HEK293 (cell line): ENCODE measurements at regions not wholly inside any gene's neighbourhood (a gene's known extent, or its start where the extent isn't known, plus 50 kb on each side); places are given as distances from the start of the nearest gene placed in this dataset.

ENCODE experiments used
- CTCF ChIA-PET: fragments of 350-600 bp; formaldehyde crosslinking; extraction: SDS; loops from one replicate; lab custom pipeline; 2021; ENCODE audit warnings: antibody characterized with exemption; lab: Yijun Ruan, JAX
- POLR2A ChIA-PET: fragments of 300-600 bp; formaldehyde crosslinking; extraction: SDS; loops from one replicate; lab custom pipeline; 2020; ENCODE audit warnings: antibody characterized with exemption, inconsistent platforms; lab: Yijun Ruan, JAX
- H3K27ac ChIP-seq: fragments of 200-500 bp; sonication (Bioruptor generic); 2 replicates; pipeline ENCODE4 v1.5.1; 2014; ENCODE audit warnings: low read depth, low read length, control low read depth, inconsistent platforms; ENCODE audit errors: extremely low read depth
- H3K36me3 ChIP-seq, 2 experiments: fragments of 200-500 bp in 1 of 2; sonication (Bioruptor generic) in 1 of 2; 1 replicate in 1 of 2; 2 replicates in 1 of 2; pipeline ENCODE4 v1.5.1; 2014 to 2017; ENCODE audit warnings: inconsistent platforms in 2 of 2, low read length in 2 of 2; ENCODE audit not compliant: control insufficient read depth in 2 of 2, insufficient read depth in 1 of 2
- H3K4me1 ChIP-seq: fragments of 200-500 bp; sonication (Bioruptor generic); 2 replicates; pipeline ENCODE4 v1.5.1; 2014; ENCODE audit warnings: mild to moderate bottlenecking, low read length, inconsistent platforms; ENCODE audit not compliant: control insufficient read depth, insufficient read depth
- H3K4me3 ChIP-seq: 2 replicates; pipeline ENCODE4 v1.5.1; 2011; ENCODE audit warnings: low read depth, mild to moderate bottlenecking, control low read depth, low read length, moderate library complexity
- H3K9me3 ChIP-seq: fragments of 200-500 bp; sonication (Bioruptor generic); 2 replicates; pipeline ENCODE4 v1.5.1; 2014; ENCODE audit warnings: low read depth, low read length, inconsistent platforms; ENCODE audit not compliant: control insufficient read depth, insufficient read depth
- BCL11B ChIP-seq: fragments of 450-650 bp; formaldehyde crosslinking; IDR thresholded peaks from 2 replicates; pipeline ENCODE4 v1.5.1; 2016; ENCODE audit warnings: low read depth, missing biosample characterization, missing genetic modification characterization
- GLIS1 ChIP-seq: fragments of 450-650 bp; formaldehyde crosslinking; IDR thresholded peaks from 2 replicates; pipeline ENCODE4 v1.5.1; 2016; ENCODE audit warnings: missing biosample characterization, missing genetic modification characterization
- GLIS2 ChIP-seq: fragments of 450-650 bp; formaldehyde crosslinking; IDR thresholded peaks from 2 replicates; pipeline ENCODE4 v1.5.1; 2016; ENCODE audit warnings: missing biosample characterization, missing genetic modification characterization
- HIC1 ChIP-seq: fragments of 450-650 bp; formaldehyde crosslinking; IDR thresholded peaks from 2 replicates; pipeline ENCODE4 v1.5.1; 2016; ENCODE audit warnings: missing biosample characterization, missing genetic modification characterization
- MEIS1 ChIP-seq: sonication (generic); formaldehyde crosslinking; IDR thresholded peaks from 2 replicates; pipeline ENCODE4 v1.8.1; 2022; ENCODE audit warnings: missing genetic modification reagents, mild to moderate bottlenecking, borderline replicate concordance
- PRDM6 ChIP-seq: fragments of 450-650 bp; formaldehyde crosslinking; IDR thresholded peaks from 2 replicates; pipeline ENCODE4 v1.5.1; 2017; ENCODE audit warnings: missing biosample characterization, missing genetic modification characterization
- SALL2 ChIP-seq: fragments of 450-650 bp; formaldehyde crosslinking; IDR thresholded peaks from 2 replicates; pipeline ENCODE4 v1.5.0; 2017; ENCODE audit warnings: missing biosample characterization, mild to moderate bottlenecking, missing genetic modification characterization, borderline replicate concordance
- ZBTB8A ChIP-seq: fragments of 450-650 bp; formaldehyde crosslinking; IDR thresholded peaks from 2 replicates; pipeline ENCODE4 v1.5.1; 2016; ENCODE audit warnings: missing biosample characterization, missing genetic modification characterization
- ZNF132 ChIP-seq: fragments of 450-650 bp; formaldehyde crosslinking; IDR thresholded peaks from 2 replicates; pipeline ENCODE4 v1.5.1; 2017; ENCODE audit warnings: missing biosample characterization, missing genetic modification characterization, borderline replicate concordance
- ZNF155 ChIP-seq: fragments of 450-650 bp; formaldehyde crosslinking; IDR thresholded peaks from 2 replicates; pipeline ENCODE4 v1.5.1; 2016; ENCODE audit warnings: missing biosample characterization, missing genetic modification characterization
- ZNF202 ChIP-seq: fragments of 450-650 bp; formaldehyde crosslinking; IDR thresholded peaks from 2 replicates; pipeline ENCODE4 v1.5.1; 2016; ENCODE audit warnings: missing biosample characterization, missing genetic modification characterization, borderline replicate concordance
- ZNF266 ChIP-seq: fragments of 450-650 bp; formaldehyde crosslinking; IDR thresholded peaks from 2 replicates; pipeline ENCODE4 v1.5.1; 2016; ENCODE audit warnings: missing biosample characterization, missing genetic modification characterization, low read depth
- ZNF394 ChIP-seq: fragments of 450-650 bp; formaldehyde crosslinking; IDR thresholded peaks from 2 replicates; pipeline ENCODE4 v1.5.1; 2016; ENCODE audit warnings: missing biosample characterization, missing genetic modification characterization, mild to moderate bottlenecking, moderate library complexity, borderline replicate concordance
- ZNF404 ChIP-seq: fragments of 450-650 bp; formaldehyde crosslinking; IDR thresholded peaks from 2 replicates; pipeline ENCODE4 v1.5.1; 2017; ENCODE audit warnings: missing biosample characterization, missing genetic modification characterization
- ZNF514 ChIP-seq: fragments of 450-650 bp; formaldehyde crosslinking; IDR thresholded peaks from 2 replicates; pipeline ENCODE4 v1.5.1; 2016; ENCODE audit warnings: missing biosample characterization, missing genetic modification characterization
- ZNF529 ChIP-seq: fragments of 450-650 bp; formaldehyde crosslinking; IDR thresholded peaks from 2 replicates; pipeline ENCODE4 v1.5.1; 2017; ENCODE audit warnings: missing genetic modification characterization, missing biosample characterization; ENCODE audit not compliant: insufficient replicate concordance
- ZNF544 ChIP-seq: fragments of 450-650 bp; formaldehyde crosslinking; IDR thresholded peaks from 2 replicates; pipeline ENCODE4 v1.5.0; 2017; ENCODE audit warnings: missing biosample characterization, missing genetic modification characterization
- ZNF645 ChIP-seq: fragments of 450-650 bp; formaldehyde crosslinking; IDR thresholded peaks from 2 replicates; pipeline ENCODE4; 2016; ENCODE audit warnings: missing biosample characterization, missing genetic modification characterization
- ZNF704 ChIP-seq: fragments of 450-650 bp; formaldehyde crosslinking; IDR thresholded peaks from 2 replicates; pipeline ENCODE4 v1.5.1; 2016; ENCODE audit warnings: missing biosample characterization, missing genetic modification characterization
- TF ChIP-seq, protein P1 (sequence below): fragments of 450-650 bp; formaldehyde crosslinking; IDR thresholded peaks from 2 replicates; pipeline ENCODE4 v1.5.1; 2016; ENCODE audit warnings: missing biosample characterization, missing genetic modification characterization
- TF ChIP-seq, protein P2 (sequence below): fragments of 450-650 bp; formaldehyde crosslinking; conservative IDR thresholded peaks from 2 replicates; pipeline ENCODE4 v1.5.1; 2016; ENCODE audit warnings: low read depth, missing biosample characterization, missing genetic modification characterization

DNA sequence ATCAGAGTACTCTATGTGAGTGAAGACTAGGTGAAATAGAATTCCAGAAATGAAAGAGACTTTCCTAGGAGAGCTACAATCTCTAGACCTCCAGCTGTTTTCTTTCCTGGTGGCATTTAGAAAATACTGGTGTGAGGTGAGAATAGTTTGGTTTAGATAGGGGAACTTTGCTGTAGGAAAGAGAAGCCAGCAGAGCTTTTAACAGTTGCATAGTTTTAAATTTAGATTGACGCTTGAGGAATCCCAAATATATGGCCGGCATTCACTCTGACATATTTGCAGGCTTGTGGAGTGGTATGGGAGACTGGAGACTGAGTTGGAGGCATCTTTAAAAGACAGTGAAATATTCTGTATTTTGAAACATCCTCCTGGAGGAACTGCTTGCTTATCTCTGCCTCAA is 94.3 kb upstream of the ETV1 start:
- ChIA-PET CTCF (no interaction called here), POLR2A (no interaction called here)
- TF ChIP-seq PRDM6 (tag by site-specific recombination) (no peak), ZNF155 (tag by site-specific recombination) (no peak), ZNF266 (tag by site-specific recombination) (no peak), GLIS2 (no peak), HIC1 (tag by site-specific recombination) (no peak), ZNF132 (tag by site-specific recombination) (no peak), ZNF529 (tag by site-specific recombination) (no peak), MEIS1 (CRISPR knock-in tag) (no peak), ZNF704 (tag by site-specific recombination) (no peak), SALL2 (tag by site-specific recombination) (no peak), ZNF394 (tag by site-specific recombination) (no peak), ZNF544 (tag by site-specific recombination) (no peak)
- TF ChIP-seq, protein P1, sequence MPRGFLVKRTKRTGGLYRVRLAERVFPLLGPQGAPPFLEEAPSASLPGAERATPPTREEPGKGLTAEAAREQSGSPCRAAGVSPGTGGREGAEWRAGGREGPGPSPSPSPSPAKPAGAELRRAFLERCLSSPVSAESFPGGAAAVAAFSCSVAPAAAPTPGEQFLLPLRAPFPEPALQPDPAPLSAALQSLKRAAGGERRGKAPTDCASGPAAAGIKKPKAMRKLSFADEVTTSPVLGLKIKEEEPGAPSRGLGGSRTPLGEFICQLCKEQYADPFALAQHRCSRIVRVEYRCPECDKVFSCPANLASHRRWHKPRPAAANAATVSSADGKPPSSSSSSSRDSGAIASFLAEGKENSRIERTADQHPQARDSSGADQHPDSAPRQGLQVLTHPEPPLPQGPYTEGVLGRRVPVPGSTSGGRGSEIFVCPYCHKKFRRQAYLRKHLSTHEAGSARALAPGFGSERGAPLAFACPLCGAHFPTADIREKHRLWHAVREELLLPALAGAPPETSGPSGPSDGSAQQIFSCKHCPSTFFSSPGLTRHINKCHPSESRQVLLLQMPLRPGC (tag by site-specific recombination), result no peak
- TF ChIP-seq, protein P2, sequence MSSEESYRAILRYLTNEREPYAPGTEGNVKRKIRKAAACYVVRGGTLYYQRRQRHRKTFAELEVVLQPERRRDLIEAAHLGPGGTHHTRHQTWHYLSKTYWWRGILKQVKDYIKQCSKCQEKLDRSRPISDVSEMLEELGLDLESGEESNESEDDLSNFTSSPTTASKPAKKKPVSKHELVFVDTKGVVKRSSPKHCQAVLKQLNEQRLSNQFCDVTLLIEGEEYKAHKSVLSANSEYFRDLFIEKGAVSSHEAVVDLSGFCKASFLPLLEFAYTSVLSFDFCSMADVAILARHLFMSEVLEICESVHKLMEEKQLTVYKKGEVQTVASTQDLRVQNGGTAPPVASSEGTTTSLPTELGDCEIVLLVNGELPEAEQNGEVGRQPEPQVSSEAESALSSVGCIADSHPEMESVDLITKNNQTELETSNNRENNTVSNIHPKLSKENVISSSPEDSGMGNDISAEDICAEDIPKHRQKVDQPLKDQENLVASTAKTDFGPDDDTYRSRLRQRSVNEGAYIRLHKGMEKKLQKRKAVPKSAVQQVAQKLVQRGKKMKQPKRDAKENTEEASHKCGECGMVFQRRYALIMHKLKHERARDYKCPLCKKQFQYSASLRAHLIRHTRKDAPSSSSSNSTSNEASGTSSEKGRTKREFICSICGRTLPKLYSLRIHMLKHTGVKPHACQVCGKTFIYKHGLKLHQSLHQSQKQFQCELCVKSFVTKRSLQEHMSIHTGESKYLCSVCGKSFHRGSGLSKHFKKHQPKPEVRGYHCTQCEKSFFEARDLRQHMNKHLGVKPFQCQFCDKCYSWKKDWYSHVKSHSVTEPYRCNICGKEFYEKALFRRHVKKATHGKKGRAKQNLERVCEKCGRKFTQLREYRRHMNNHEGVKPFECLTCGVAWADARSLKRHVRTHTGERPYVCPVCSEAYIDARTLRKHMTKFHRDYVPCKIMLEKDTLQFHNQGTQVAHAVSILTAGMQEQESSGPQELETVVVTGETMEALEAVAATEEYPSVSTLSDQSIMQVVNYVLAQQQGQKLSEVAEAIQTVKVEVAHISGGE (tag by site-specific recombination), result no peak
- Histone ChIP-seq H3K9me3 (no peaks in the 10 kb centered on the region), H3K36me3 (no peaks in the 10 kb centered on the region), H3K27ac (no peak overlapping the region), H3K4me3 (no peak overlapping the region), H3K4me1 (no peaks in the 10 kb centered on the region)

GRCh38 chr7:14073988-14074387 is 84.5 kb upstream of the ETV1 start:
- H3K4me3 ChIP-seq, result no peak overlapping the region
- H3K36me3 ChIP-seq, result no peaks in the 10 kb centered on the region
- ChIA-PET POLR2A (no interaction called here), CTCF (no interaction called here)
- no peaks in the 10 kb centered on the region for H3K9me3 ChIP-seq
- no peak overlapping the region for H3K27ac ChIP-seq
- TF ChIP-seq GLIS1 (tag by site-specific recombination) (no peak), ZNF202 (tag by site-specific recombination) (no peak), ZBTB8A (tag by site-specific recombination) (no peak), ZNF645 (tag by site-specific recombination) (no peak), ZNF155 (tag by site-specific recombination) (no peak), ZNF404 (no peak), ZNF514 (tag by site-specific recombination) (no peak), BCL11B (tag by site-specific recombination) (no peak)
- TF ChIP-seq, all 188 proteins: peak for 0
- no peaks in the 10 kb centered on the region for H3K4me1 ChIP-seq
